Muscle layer of colon (tissue), 2 donors: ENCODE measurements at regions not wholly inside any gene's neighbourhood (a gene's known extent, or its start where the extent isn't known, plus 50 kb on each side); places are given as distances from the start of the nearest gene placed in this dataset.

Source experiments
- H3K27ac ChIP-seq: one replicate; pipeline ENCODE4 v1.7.0; 2013; ENCODE audit warnings: low read depth, mild to moderate bottlenecking, low read length, moderate library complexity
- H3K27me3 ChIP-seq, 2 donors: one replicate each; pipeline ENCODE4 v1.7.0; 2013; ENCODE audit warnings: low read length in 2 of 2, mild to moderate bottlenecking in 2 of 2; ENCODE audit not compliant: insufficient read depth in 2 of 2, control insufficient read depth in 1 of 2
- H3K36me3 ChIP-seq: one replicate; pipeline ENCODE4 v1.7.0; 2013; ENCODE audit warnings: mild to moderate bottlenecking, low read length; ENCODE audit not compliant: insufficient read depth
- H3K4me1 ChIP-seq: one replicate; pipeline ENCODE4 v1.7.0; 2013; ENCODE audit warnings: mild to moderate bottlenecking, low read length; ENCODE audit not compliant: insufficient read depth
- H3K4me3 ChIP-seq, 2 donors: one replicate each; pipeline ENCODE4 v1.7.0; 2013; ENCODE audit warnings: low read length in 2 of 2, low read depth in 1 of 2, mild to moderate bottlenecking in 1 of 2, moderate library complexity in 1 of 2
- H3K9ac ChIP-seq: one replicate; pipeline ENCODE4 v1.7.0; 2013; ENCODE audit warnings: low read length
- H3K9me3 ChIP-seq: one replicate; pipeline ENCODE4 v1.7.0; 2013; ENCODE audit warnings: mild to moderate bottlenecking, low read length
- donor health status: abdominal sarcoma.
- donor health status: Adenocarcinoma of cecum.

GRCh38 chr3:10609134-10609533 is 103.7 kb upstream of the ATP2B2 start:
- Histone ChIP-seq H3K9me3 (peaks cover 11% of the 10 kb centered on the region), H3K9ac (no peak overlapping the region), H3K4me1 (no peaks in the 10 kb centered on the region), H3K36me3 (no peaks in the 10 kb centered on the region), H3K27me3 (no peaks in the 10 kb centered on the region), H3K4me3 (no peak overlapping the region), H3K27ac (no peak overlapping the region)

GRCh38 chr3:10614168-10614567 is 108.8 kb upstream of the ATP2B2 start:
- Histone ChIP-seq H3K27me3 (no peaks in the 10 kb centered on the region), H3K9ac (no peak overlapping the region), H3K36me3 (no peaks in the 10 kb centered on the region), H3K27ac (no peak overlapping the region), H3K9me3 (peaks cover 11% of the 10 kb centered on the region), H3K4me3 (no peak overlapping the region), H3K4me1 (no peaks in the 10 kb centered on the region)

GRCh38 chr3:10615715-10616114 is 110.3 kb upstream of the ATP2B2 start:
- no peak overlapping the region for H3K4me3 ChIP-seq
- H3K4me1 ChIP-seq, result no peaks in the 10 kb centered on the region
- no peak overlapping the region for H3K27ac ChIP-seq
- H3K9ac ChIP-seq, result no peak overlapping the region
- no peaks in the 10 kb centered on the region for H3K27me3 ChIP-seq
- no peaks in the 10 kb centered on the region for H3K36me3 ChIP-seq
- H3K9me3 ChIP-seq, result peaks cover 11% of the 10 kb centered on the region

- Histone ChIP-seq H3K9ac (no peak overlapping the region), H3K4me1 (no peaks in the 10 kb centered on the region), H3K4me3 (no peak overlapping the region), H3K9me3 (peaks cover 11% of the 10 kb centered on the region), H3K27me3 (no peaks in the 10 kb centered on the region), H3K27ac (no peak overlapping the region), H3K36me3 (no peaks in the 10 kb centered on the region)
Measured at GRCh38 chr3:10616321-10616720, 110.9 kb upstream of the ATP2B2 start.

GRCh38 chr3:10619989-10620832 is 114.8 kb upstream of the ATP2B2 start:
- Histone ChIP-seq H3K4me1 (no peaks in the 10 kb centered on the region), H3K9ac (no peak overlapping the region), H3K27ac (no peak overlapping the region), H3K27me3 (no peaks in the 10 kb centered on the region), H3K36me3 (no peaks in the 10 kb centered on the region), H3K9me3 (no peaks in the 10 kb centered on the region), H3K4me3 (no peak overlapping the region)

- Histone ChIP-seq H3K9me3 (no peaks in the 10 kb centered on the region), H3K36me3 (no peaks in the 10 kb centered on the region)
Measured at GRCh38 chr3:10620833-10621082, 115.4 kb upstream of the ATP2B2 start.

GRCh38 chr3:10623578-10624275 is 118.3 kb upstream of the ATP2B2 start:
- Histone ChIP-seq H3K4me3 (no peak overlapping the region), H3K27ac (no peak overlapping the region), H3K9ac (no peak overlapping the region), H3K4me1 (no peaks in the 10 kb centered on the region), H3K27me3 (no peaks in the 10 kb centered on the region), H3K9me3 (no peaks in the 10 kb centered on the region), H3K36me3 (no peaks in the 10 kb centered on the region)

More at GRCh38 chr3:10620833-10621082, 115.4 kb upstream of the ATP2B2 start:
- no peak overlapping the region for H3K4me3 ChIP-seq
- no peaks in the 10 kb centered on the region for H3K27me3 ChIP-seq
- no peaks in the 10 kb centered on the region for H3K4me1 ChIP-seq
- H3K27ac ChIP-seq, result no peak overlapping the region
- H3K9ac ChIP-seq, result no peak overlapping the region

- Histone ChIP-seq H3K27ac (no peak overlapping the region), H3K27me3 (no peaks in the 10 kb centered on the region), H3K36me3 (no peaks in the 10 kb centered on the region), H3K9ac (no peak overlapping the region), H3K9me3 (no peaks in the 10 kb centered on the region), H3K4me1 (no peaks in the 10 kb centered on the region), H3K4me3 (no peak overlapping the region)
Measured at GRCh38 chr3:10625323-10625722, 119.9 kb upstream of the ATP2B2 start.

GRCh38 chr3:10627884-10628572 is 122.6 kb upstream of the ATP2B2 start:
- Histone ChIP-seq H3K9me3 (no peaks in the 10 kb centered on the region), H3K27me3 (no peaks in the 10 kb centered on the region), H3K4me3 (no peak overlapping the region), H3K27ac (no peak overlapping the region), H3K4me1 (no peaks in the 10 kb centered on the region), H3K9ac (no peak overlapping the region), H3K36me3 (no peaks in the 10 kb centered on the region)

- H3K4me3 ChIP-seq, result no peak overlapping the region
- no peaks in the 10 kb centered on the region for H3K27me3 ChIP-seq
- no peaks in the 10 kb centered on the region for H3K9me3 ChIP-seq
- no peaks in the 10 kb centered on the region for H3K36me3 ChIP-seq
- H3K27ac ChIP-seq, result no peak overlapping the region
- no peaks in the 10 kb centered on the region for H3K4me1 ChIP-seq
- H3K9ac ChIP-seq, result no peak overlapping the region
Measured at GRCh38 chr3:10628891-10629670, 123.7 kb upstream of the ATP2B2 start.

GRCh38 chr3:10629671-10630040 is 124.3 kb upstream of the ATP2B2 start:
- Histone ChIP-seq H3K27me3 (peaks cover 0 to 3% of the 10 kb centered on the region in 2 donors), H3K36me3 (no peaks in the 10 kb centered on the region), H3K9me3 (no peaks in the 10 kb centered on the region), H3K4me3 (no peak overlapping the region), H3K9ac (no peak overlapping the region), H3K27ac (no peak overlapping the region), H3K4me1 (no peaks in the 10 kb centered on the region)
